ENCODE measurements at regions not wholly inside any gene's neighbourhood (a gene's known extent, or its start where the extent isn't known, plus 50 kb on each side); places are given as distances from the start of the nearest gene placed in this dataset.

- peaks cover 100% of the 10 kb centered on the region for H3K4me1 ChIP-seq (ENCODE audit: low read length)
Observed at GRCh38 chr2:60359569-60359968, 193.9 kb downstream of the BCL11A start.

GRCh38 chr2:60358476-60358875, 195.0 kb downstream of the BCL11A start:
- no peak overlapping the region for H2AFZ ChIP-seq (ENCODE audit: low read depth, low read length)
- peak overlapping the region; percentile 12 for H3K4me2 ChIP-seq (ENCODE audit: low read length)
- peaks cover 98% of the 10 kb centered on the region for H3K4me1 ChIP-seq (ENCODE audit: low read length)
- no peak overlapping the region; the same call in 1 of the 2 replicates for H3K9ac ChIP-seq (ENCODE audit: low read length)
- no peaks in the 10 kb centered on the region for H3K9me3 ChIP-seq (ENCODE audit: insufficient read depth, low read length)
- TF ChIP-seq EZH2phosphoT487 (IDR thresholded peaks at IDR 0.05; ENCODE audit: low read depth) (no peak), CTCF (IDR thresholded peaks at IDR 0.05; ENCODE audit: low read depth, low read length) (no peak)
- no peaks in the 10 kb centered on the region for H3K36me3 ChIP-seq (replicated peaks; ENCODE audit: low read depth, low read length)
- H3K79me2 ChIP-seq (ENCODE audit: low read length): no peaks in the 10 kb centered on the region
- peak overlapping the region; percentile 3 for H3K27ac ChIP-seq (ENCODE audit: low read length)
- H4K20me1 ChIP-seq (ENCODE audit: insufficient read depth, low read length): no peaks in the 10 kb centered on the region
- no peak overlapping the region for H3K4me3 ChIP-seq (ENCODE audit: low read length)
- H3K27me3 ChIP-seq (ENCODE audit: low read depth, low read length): no peaks in the 10 kb centered on the region

More at GRCh38 chr2:60359569-60359968, 193.9 kb downstream of the BCL11A start:
- no peaks in the 10 kb centered on the region for H3K9me3 ChIP-seq (ENCODE audit: insufficient read depth, low read length)
- no peak overlapping the region for H2AFZ ChIP-seq (ENCODE audit: low read depth, low read length)
- H3K9ac ChIP-seq (ENCODE audit: low read length): peak overlapping the region; percentile 13; the same call in 1 of the 2 replicates
- no peak overlapping the region for H3K4me2 ChIP-seq (ENCODE audit: low read length)
- H3K27me3 ChIP-seq (ENCODE audit: low read depth, low read length): no peaks in the 10 kb centered on the region
- H3K36me3 ChIP-seq (replicated peaks; ENCODE audit: low read depth, low read length): no peaks in the 10 kb centered on the region
- H3K4me3 ChIP-seq (ENCODE audit: low read length): no peak overlapping the region
- no peaks in the 10 kb centered on the region for H3K79me2 ChIP-seq (ENCODE audit: low read length)
- TF ChIP-seq EZH2phosphoT487 (IDR thresholded peaks at IDR 0.05; ENCODE audit: low read depth) (no peak), CTCF (IDR thresholded peaks at IDR 0.05; ENCODE audit: low read depth, low read length) (no peak)
- H4K20me1 ChIP-seq (ENCODE audit: insufficient read depth, low read length): no peaks in the 10 kb centered on the region
- H3K27ac ChIP-seq (ENCODE audit: low read length): peak overlapping the region; percentile 71

GRCh38 chr2:60357996-60358395, 195.5 kb downstream of the BCL11A start:
- Histone ChIP-seq H3K9me3 (ENCODE audit: insufficient read depth, low read length) (no peaks in the 10 kb centered on the region), H4K20me1 (ENCODE audit: insufficient read depth, low read length) (no peaks in the 10 kb centered on the region), H3K4me2 (ENCODE audit: low read length) (peak overlapping the region; percentile 12), H3K9ac (ENCODE audit: low read length) (no peak overlapping the region; the same call in 1 of the 2 replicates), H3K27me3 (ENCODE audit: low read depth, low read length) (no peaks in the 10 kb centered on the region), H3K27ac (ENCODE audit: low read length) (peak overlapping the region; percentile 3), H3K36me3 (replicated peaks; ENCODE audit: low read depth, low read length) (no peaks in the 10 kb centered on the region), H3K79me2 (ENCODE audit: low read length) (no peaks in the 10 kb centered on the region), H3K4me1 (ENCODE audit: low read length) (peaks cover 98% of the 10 kb centered on the region), H3K4me3 (ENCODE audit: low read length) (no peak overlapping the region), H2AFZ (ENCODE audit: low read depth, low read length) (no peak overlapping the region)
- no peak for TF ChIP-seq EZH2phosphoT487 (IDR thresholded peaks at IDR 0.05; ENCODE audit: low read depth)
- TF ChIP-seq CTCF (IDR thresholded peaks at IDR 0.05; ENCODE audit: low read depth, low read length): no peak

- H3K9ac ChIP-seq (ENCODE audit: low read length): peak overlapping the region; percentile 70
- peak overlapping the region; percentile 14 for H3K4me3 ChIP-seq (ENCODE audit: low read length)
- no peaks in the 10 kb centered on the region for H4K20me1 ChIP-seq (ENCODE audit: insufficient read depth, low read length)
- no peaks in the 10 kb centered on the region for H3K27me3 ChIP-seq (ENCODE audit: low read depth, low read length)
- H3K4me1 ChIP-seq (ENCODE audit: low read length): peaks cover 98% of the 10 kb centered on the region
- H2AFZ ChIP-seq (ENCODE audit: low read depth, low read length): peak overlapping the region; percentile 43
- H3K36me3 ChIP-seq (replicated peaks; ENCODE audit: low read depth, low read length): no peaks in the 10 kb centered on the region
- no peaks in the 10 kb centered on the region for H3K9me3 ChIP-seq (ENCODE audit: insufficient read depth, low read length)
- no peaks in the 10 kb centered on the region for H3K79me2 ChIP-seq (ENCODE audit: low read length)
- peak overlapping the region; percentile 66 for H3K4me2 ChIP-seq (ENCODE audit: low read length)
- peak overlapping the region; percentile 98 for H3K27ac ChIP-seq (ENCODE audit: low read length)
- TF ChIP-seq CTCF (IDR thresholded peaks at IDR 0.05; ENCODE audit: low read depth, low read length) (no peak), EZH2phosphoT487 (IDR thresholded peaks at IDR 0.05; ENCODE audit: low read depth) (no peak)
Observed at GRCh38 chr2:60356346-60356745, 197.1 kb downstream of the BCL11A start.

Measured in OCI-LY3 (cell line).